Gastrocnemius medialis (tissue), 4 donors: ENCODE measurements at regions not wholly inside any gene's neighbourhood (a gene's known extent, or its start where the extent isn't known, plus 50 kb on each side); places are given as distances from the start of the nearest gene placed in this dataset.

Experiments used
- CTCF ChIP-seq, 5 experiments: fragments of 450-650 bp in 3 of 5; fragments of 200-600 bp in 2 of 5; sonication (generic) in 2 of 5; IDR thresholded peaks in 4 of 5; conservative IDR thresholded peaks in 1 of 5; 1 replicate in 4 of 5; 2 replicates in 1 of 5; pipeline ENCODE4 v1.5.1; 2016 to 2019; ENCODE audit warnings: antibody characterized with exemption in 5 of 5, mild to moderate bottlenecking in 3 of 5, moderate library complexity in 3 of 5
- POLR2A ChIP-seq, 2 donors: fragments of 450-650 bp; IDR thresholded peaks; one replicate each; pipeline ENCODE4 v1.6.1; 2017; ENCODE audit warnings: antibody characterized with exemption in 2 of 2, mild to moderate bottlenecking in 2 of 2, moderate library complexity in 2 of 2

- TF ChIP-seq CTCF (IDR thresholded peaks at IDR 0.05 in 4 of 5, conservative IDR thresholded peaks at IDR 0.05 in 1 of 5) (no peak), POLR2A (IDR thresholded peaks at IDR 0.05) (no peak)
These were observed 125.9 kb upstream of the HS3ST3A1 start for GRCh38 chr17:13727441-13728171.
